ENCODE measurements at regions not wholly inside any gene's neighbourhood (a gene's known extent, or its start where the extent isn't known, plus 50 kb on each side); places are given as distances from the start of the nearest gene placed in this dataset.

- Histone ChIP-seq H4K20me1 (ENCODE audit: insufficient read depth, low read length) (no peaks in the 10 kb centered on the region), H2AFZ (ENCODE audit: low read length) (no peak overlapping the region), H3K4me2 (ENCODE audit: low read length) (no peak overlapping the region), H3K4me1 (ENCODE audit: insufficient read depth, low read length, poor library complexity, severe bottlenecking) (no peaks in the 10 kb centered on the region), H3K4me3 (ENCODE audit: low read depth, low read length, poor library complexity, severe bottlenecking) (no peak overlapping the region), H3K36me3 (ENCODE audit: insufficient read depth, low read length) (no peaks in the 10 kb centered on the region), H3K9me3 (ENCODE audit: low read length) (no peaks in the 10 kb centered on the region), H3K27ac (ENCODE audit: low read depth, low read length, poor library complexity, severe bottlenecking) (no peak overlapping the region), H3K79me2 (ENCODE audit: insufficient read depth, low read depth, low read length) (no peaks in the 10 kb centered on the region), H3K9me2 (ENCODE audit: insufficient read depth, low read length) (no peaks in the 10 kb centered on the region)
- TF ChIP-seq EZH2phosphoT487 (IDR thresholded peaks at IDR 0.05; ENCODE audit: borderline replicate concordance, low read depth, low read length) (no peak), CTCF (conservative IDR thresholded peaks at IDR 0.05; ENCODE audit: low read length) (no peak)
- intact Hi-C loops (cut with micrococcal nuclease; ENCODE audit: unreplicated experiment): no loop called here
- no peak for DNase-seq (ENCODE audit: low spot score)
- ChIA-PET POLR2A (no interaction called here), CTCF (ENCODE audit: unreplicated experiment) (no interaction called here)
- BruUV-seq (replicated peaks): no TSS peak
Measured at GRCh38 chr18:77380695-77381094, 131.0 kb downstream of the GALR1 start.

DNA sequence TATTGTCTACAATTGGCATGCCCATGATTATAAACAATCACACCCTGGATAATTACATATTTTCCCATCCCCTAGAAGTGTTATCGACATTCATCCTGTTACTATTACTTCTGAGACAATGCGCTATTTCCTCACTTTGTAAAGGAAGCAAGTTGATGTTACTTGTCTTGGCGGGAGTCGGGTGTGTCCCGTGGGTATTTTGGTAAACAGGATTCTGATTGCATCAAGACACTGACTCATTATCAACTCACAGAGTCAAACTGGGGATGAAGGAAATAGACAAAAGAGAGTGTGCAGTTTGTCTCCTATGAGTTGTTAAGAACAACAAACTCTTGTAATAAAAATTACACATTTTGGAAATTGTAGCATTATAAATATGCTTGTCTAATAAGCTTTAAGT, 142.7 kb downstream of the GALR1 start:
- H3K4me3 ChIP-seq (ENCODE audit: low read depth, low read length, poor library complexity, severe bottlenecking): no peak overlapping the region
- no peaks in the 10 kb centered on the region for H3K4me1 ChIP-seq (ENCODE audit: insufficient read depth, low read length, poor library complexity, severe bottlenecking)
- H2AFZ ChIP-seq (ENCODE audit: low read length): no peak overlapping the region
- POLR2A ChIA-PET: no interaction called here
- DNase-seq (ENCODE audit: low spot score): no peak
- H3K27ac ChIP-seq (ENCODE audit: low read depth, low read length, poor library complexity, severe bottlenecking): no peak overlapping the region
- TF ChIP-seq EZH2phosphoT487 (IDR thresholded peaks at IDR 0.05; ENCODE audit: borderline replicate concordance, low read depth, low read length) (no peak), CTCF (conservative IDR thresholded peaks at IDR 0.05; ENCODE audit: low read length) (no peak)
- no peaks in the 10 kb centered on the region for H3K9me3 ChIP-seq (ENCODE audit: low read length)
- H3K36me3 ChIP-seq (ENCODE audit: insufficient read depth, low read length): no peaks in the 10 kb centered on the region
- CTCF ChIA-PET (ENCODE audit: unreplicated experiment): no interaction called here
- no peaks in the 10 kb centered on the region for H3K79me2 ChIP-seq (ENCODE audit: insufficient read depth, low read depth, low read length)
- no peak overlapping the region for H3K4me2 ChIP-seq (ENCODE audit: low read length)
- intact Hi-C loops (cut with micrococcal nuclease; ENCODE audit: unreplicated experiment): no loop called here
- H3K9me2 ChIP-seq (ENCODE audit: insufficient read depth, low read length): no peaks in the 10 kb centered on the region
- H4K20me1 ChIP-seq (ENCODE audit: insufficient read depth, low read length): no peaks in the 10 kb centered on the region
- BruUV-seq (replicated peaks): no TSS peak

- BruUV-seq (replicated peaks): no TSS peak
- no peaks in the 10 kb centered on the region for H3K79me2 ChIP-seq (ENCODE audit: insufficient read depth, low read depth, low read length)
- H3K27ac ChIP-seq (ENCODE audit: low read depth, low read length, poor library complexity, severe bottlenecking): no peak overlapping the region
- no peaks in the 10 kb centered on the region for H3K9me3 ChIP-seq (ENCODE audit: low read length)
- no peak overlapping the region for H2AFZ ChIP-seq (ENCODE audit: low read length)
- TF ChIP-seq CTCF (conservative IDR thresholded peaks at IDR 0.05; ENCODE audit: low read length) (no peak), EZH2phosphoT487 (IDR thresholded peaks at IDR 0.05; ENCODE audit: borderline replicate concordance, low read depth, low read length) (no peak)
- H3K36me3 ChIP-seq (ENCODE audit: insufficient read depth, low read length): no peaks in the 10 kb centered on the region
- no peak overlapping the region for H3K4me3 ChIP-seq (ENCODE audit: low read depth, low read length, poor library complexity, severe bottlenecking)
- no peaks in the 10 kb centered on the region for H3K4me1 ChIP-seq (ENCODE audit: insufficient read depth, low read length, poor library complexity, severe bottlenecking)
- H4K20me1 ChIP-seq (ENCODE audit: insufficient read depth, low read length): no peaks in the 10 kb centered on the region
- intact Hi-C loops (cut with micrococcal nuclease; ENCODE audit: unreplicated experiment): no loop called here
- H3K9me2 ChIP-seq (ENCODE audit: insufficient read depth, low read length): no peaks in the 10 kb centered on the region
- ChIA-PET CTCF (ENCODE audit: unreplicated experiment) (no interaction called here), POLR2A (no interaction called here)
- no peak overlapping the region for H3K4me2 ChIP-seq (ENCODE audit: low read length)
- DNase-seq (ENCODE audit: low spot score): no peak
Measured at GRCh38 chr18:77393519-77393918, 143.9 kb downstream of the GALR1 start.
